RWPE1 (cell line): ENCODE measurements at regions not wholly inside any gene's neighbourhood (a gene's known extent, or its start where the extent isn't known, plus 50 kb on each side); places are given as distances from the start of the nearest gene placed in this dataset.

Source experiments
- CTCF ChIA-PET: fragments of 350-600 bp; sonication (Branson Sonifier 250); formaldehyde crosslinking; extraction: SDS; loops from one replicate; lab custom pipeline; 2021; lab: Yijun Ruan, JAX
- POLR2A ChIA-PET: fragments of 400-600 bp; formaldehyde crosslinking; extraction: SDS; loops from one replicate; lab custom pipeline; 2020; ENCODE audit warnings: antibody characterized with exemption; ENCODE audit not compliant: low non-redundant PET; lab: Yijun Ruan, JAX
- DNase-seq: peaks from one replicate; pipeline ENCODE4 v3.0.0; 2012; ENCODE audit warnings: low spot score
- H3K27ac ChIP-seq: fragments of 450-650 bp; 2 replicates; pipeline ENCODE4 v1.5.1; 2017
- TF ChIP-seq, protein P1 (sequence below): fragments of 450-650 bp; conservative IDR thresholded peaks from 2 replicates; pipeline ENCODE4 v1.5.1; 2017; ENCODE audit warnings: low read depth, mild to moderate bottlenecking

DNA sequence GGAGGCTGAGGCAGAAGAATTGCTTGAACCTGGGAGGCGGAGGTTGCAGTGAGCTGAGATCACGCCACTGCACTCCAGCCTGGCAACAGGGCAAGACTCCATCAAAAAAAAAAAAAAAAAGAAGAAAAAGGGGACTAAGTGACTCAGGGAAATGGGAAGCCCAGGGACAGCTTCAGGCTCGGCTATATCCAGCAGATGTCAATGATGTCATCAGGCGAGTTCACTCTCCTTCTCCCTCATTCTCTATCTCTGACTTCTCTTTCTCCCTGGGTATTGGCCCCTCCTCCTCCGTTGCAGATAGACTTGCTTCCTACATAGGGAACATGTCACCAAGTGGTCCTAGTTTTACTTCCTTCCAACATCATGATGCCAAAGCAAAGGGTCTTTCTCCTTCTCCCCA, 316.8 kb downstream of the TFAP2C start:
- ChIA-PET CTCF (interaction anchor here (0.9 to 2.3 kb wide), 2 partner anchors 27 to 395 kb away, joined by 5 to 15 read pairs; no protein-coding TSS in a partner anchor), POLR2A (no interaction called here)
- no peak for DNase-seq
- no peak overlapping the region for H3K27ac ChIP-seq
- TF ChIP-seq, protein P1, sequence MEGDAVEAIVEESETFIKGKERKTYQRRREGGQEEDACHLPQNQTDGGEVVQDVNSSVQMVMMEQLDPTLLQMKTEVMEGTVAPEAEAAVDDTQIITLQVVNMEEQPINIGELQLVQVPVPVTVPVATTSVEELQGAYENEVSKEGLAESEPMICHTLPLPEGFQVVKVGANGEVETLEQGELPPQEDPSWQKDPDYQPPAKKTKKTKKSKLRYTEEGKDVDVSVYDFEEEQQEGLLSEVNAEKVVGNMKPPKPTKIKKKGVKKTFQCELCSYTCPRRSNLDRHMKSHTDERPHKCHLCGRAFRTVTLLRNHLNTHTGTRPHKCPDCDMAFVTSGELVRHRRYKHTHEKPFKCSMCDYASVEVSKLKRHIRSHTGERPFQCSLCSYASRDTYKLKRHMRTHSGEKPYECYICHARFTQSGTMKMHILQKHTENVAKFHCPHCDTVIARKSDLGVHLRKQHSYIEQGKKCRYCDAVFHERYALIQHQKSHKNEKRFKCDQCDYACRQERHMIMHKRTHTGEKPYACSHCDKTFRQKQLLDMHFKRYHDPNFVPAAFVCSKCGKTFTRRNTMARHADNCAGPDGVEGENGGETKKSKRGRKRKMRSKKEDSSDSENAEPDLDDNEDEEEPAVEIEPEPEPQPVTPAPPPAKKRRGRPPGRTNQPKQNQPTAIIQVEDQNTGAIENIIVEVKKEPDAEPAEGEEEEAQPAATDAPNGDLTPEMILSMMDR = no peak

DNA sequence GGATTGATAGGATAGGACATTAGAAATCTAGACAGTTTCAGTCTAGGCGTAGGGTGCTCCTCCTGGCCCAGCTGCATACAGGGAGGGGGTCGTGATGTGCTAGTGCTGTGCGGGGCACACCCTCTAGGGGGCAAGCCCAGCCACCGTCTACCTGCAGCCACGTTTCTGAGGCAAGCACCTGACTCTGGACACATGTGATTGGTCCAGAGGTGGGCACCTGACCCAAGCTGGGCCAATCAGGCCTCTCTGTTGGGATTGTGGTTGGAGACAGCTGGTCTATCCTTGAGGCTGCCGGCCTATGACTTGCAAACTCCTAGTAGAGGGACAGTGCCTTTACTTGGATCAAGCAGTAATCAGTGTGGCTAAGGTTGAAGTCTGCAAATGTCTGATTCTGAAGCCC, 317.1 kb downstream of the BMP7 start:
- CTCF ChIA-PET = interaction anchor here (0.5 to 1.2 kb wide), 3 partner anchors 9 to 394 kb away, joined by 3 to 9 read pairs (median 4); no protein-coding TSS in a partner anchor
- DNase-seq = peak; percentile 37
- TF ChIP-seq, protein P1 = no peak
- POLR2A ChIA-PET = no interaction called here
- no peak overlapping the region for H3K27ac ChIP-seq

DNA sequence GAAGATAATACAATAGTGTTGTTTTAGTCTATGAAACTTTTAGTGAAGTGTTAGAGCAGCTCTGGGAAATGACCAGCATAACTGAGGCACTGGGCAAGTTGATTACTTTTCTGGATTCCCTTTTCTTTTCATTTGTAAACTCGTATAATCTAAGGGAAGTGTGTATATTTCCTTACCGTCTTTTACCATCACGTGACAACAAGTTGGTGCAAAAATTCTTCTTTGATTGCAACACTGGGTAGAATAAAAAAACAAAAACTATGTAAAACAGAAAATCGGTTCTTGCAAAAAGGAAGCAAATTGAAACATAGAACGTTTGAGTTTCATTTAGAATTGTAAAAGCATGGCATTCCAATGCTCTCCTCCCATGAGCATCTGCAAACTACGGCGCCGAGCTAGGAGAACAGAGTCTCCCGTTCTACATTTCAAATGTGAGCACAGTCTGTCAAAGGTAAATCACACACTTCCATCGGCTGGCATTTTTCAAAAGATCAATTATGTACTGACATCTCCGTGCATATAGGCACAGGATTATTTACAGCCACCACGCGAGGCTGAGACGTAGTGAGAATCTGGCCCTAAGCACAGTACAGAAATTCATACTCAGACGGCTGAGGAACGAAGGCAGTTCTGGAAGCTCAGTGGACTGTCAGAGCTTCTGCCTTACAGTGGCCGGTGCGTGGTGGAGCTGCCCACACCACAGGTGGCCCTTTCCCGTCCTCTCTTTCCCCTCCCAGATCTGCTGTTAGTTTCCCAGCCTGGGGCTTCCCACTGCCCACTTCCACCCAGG, 314.0 kb downstream of the BMP7 start:
- H3K27ac ChIP-seq = no peak overlapping the region
- POLR2A ChIA-PET = no interaction called here
- DNase-seq = no peak
- CTCF ChIA-PET = interaction anchor here (0.7 kb wide), 1 partner anchor 22 kb away, joined by 3 read pairs; no protein-coding TSS in a partner anchor
- TF ChIP-seq, protein P1 = no peak

DNA sequence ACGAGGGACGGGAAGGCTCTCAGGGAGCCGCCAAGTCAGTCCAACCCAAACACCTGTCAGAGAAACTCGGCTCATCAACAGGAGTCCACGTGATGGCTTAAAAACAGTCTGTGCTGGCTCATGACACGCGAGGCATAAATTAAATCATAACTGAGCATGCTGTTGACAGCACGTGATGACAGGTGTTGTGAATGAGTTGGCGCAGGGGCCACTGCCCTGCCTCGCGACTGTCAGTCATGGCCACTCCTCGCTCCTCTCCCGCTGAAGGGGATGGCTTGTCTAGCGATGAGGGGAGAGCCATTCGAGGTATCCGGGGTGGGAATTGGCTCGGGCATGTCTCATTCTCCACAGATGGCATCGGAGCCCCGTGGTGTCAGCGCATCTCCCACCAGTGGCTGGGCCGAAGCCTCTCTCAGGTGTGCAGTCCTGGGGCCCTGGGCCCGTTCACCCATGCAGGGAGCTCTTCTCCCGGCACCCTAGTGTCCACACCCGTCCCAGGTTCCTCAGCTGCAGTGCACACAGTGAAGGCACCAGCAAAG, 313.3 kb downstream of the BMP7 start:
- TF ChIP-seq, protein P1 = no peak
- ChIA-PET CTCF (interaction anchor here (0.7 kb wide), 1 partner anchor 21 kb away, joined by 3 read pairs; no protein-coding TSS in a partner anchor), POLR2A (no interaction called here)
- no peak for DNase-seq
- no peak overlapping the region for H3K27ac ChIP-seq

DNA sequence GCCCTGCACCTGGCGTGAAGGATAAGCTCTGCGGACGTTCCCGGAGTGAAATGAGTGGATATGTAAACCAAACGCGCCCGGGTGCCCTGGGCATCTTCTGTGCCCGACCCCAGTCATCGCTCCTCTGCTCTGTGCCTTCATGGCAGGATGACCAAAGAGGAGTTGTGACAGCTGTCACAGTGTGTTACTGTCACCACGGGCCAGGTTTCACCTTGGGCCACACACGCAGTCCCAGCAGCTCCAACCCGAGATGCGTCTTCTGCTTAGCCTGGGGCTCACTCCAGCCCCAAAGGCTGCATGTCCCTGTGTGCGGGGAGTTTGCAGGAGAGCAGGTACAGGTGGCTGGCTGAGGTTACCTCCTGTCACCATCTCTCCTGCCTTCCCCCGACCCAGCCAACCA, 311.6 kb downstream of the BMP7 start:
- no peak for DNase-seq
- ChIA-PET CTCF (interaction anchor here (0.6 kb wide), 1 partner anchor 106 kb away, joined by 3 read pairs; no protein-coding TSS in a partner anchor), POLR2A (no interaction called here)
- TF ChIP-seq, protein P1 = no peak
- H3K27ac ChIP-seq = no peak overlapping the region

DNA sequence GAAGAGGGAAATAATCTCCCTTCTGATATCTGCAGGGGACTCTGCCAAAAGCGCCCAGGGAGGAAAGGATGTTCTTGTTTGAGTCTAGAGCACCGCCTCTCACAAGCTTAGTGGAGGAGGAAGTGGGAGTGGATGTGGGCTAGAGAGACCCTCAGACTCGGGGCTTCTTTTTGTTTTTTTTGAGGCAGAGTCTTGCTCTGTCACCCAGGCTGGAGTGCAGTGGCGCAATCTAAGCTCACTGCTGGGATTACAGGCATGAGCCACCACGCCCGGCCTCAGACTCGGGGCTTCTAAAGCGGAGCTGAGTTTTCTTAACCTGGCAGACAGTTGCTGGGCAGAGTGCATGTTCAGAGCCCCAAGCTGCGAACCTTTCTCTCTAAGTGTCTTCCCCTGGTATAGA, 310.8 kb downstream of the BMP7 start:
- POLR2A ChIA-PET = no interaction called here
- TF ChIP-seq, protein P1 = no peak
- no peak for DNase-seq
- CTCF ChIA-PET = interaction anchor here (1.7 kb wide), 1 partner anchor 24 kb away, joined by 3 read pairs; no protein-coding TSS in a partner anchor
- no peak overlapping the region for H3K27ac ChIP-seq
